OCI-LY7 (cell line): ENCODE measurements at regions not wholly inside any gene's neighbourhood (a gene's known extent, or its start where the extent isn't known, plus 50 kb on each side); places are given as distances from the start of the nearest gene placed in this dataset.

ENCODE experiments used
- EZH2phosphoT487 ChIP-seq: fragments of 200-600 bp; sonication (generic); IDR thresholded peaks from 2 replicates; pipeline ENCODE4 v1.6.1; 2018; ENCODE audit warnings: low read depth, borderline replicate concordance, mild to moderate bottlenecking, mixed run types, antibody characterized with exemption, low read length, moderate library complexity, mixed read lengths
- TF ChIP-seq, protein P1 (sequence below): fragments of 200-600 bp; sonication (generic); conservative IDR thresholded peaks from 2 replicates; pipeline ENCODE4 v1.5.1; 2014; ENCODE audit warnings: mild to moderate bottlenecking, antibody characterized with exemption, low read length, moderate library complexity, mixed read lengths

DNA sequence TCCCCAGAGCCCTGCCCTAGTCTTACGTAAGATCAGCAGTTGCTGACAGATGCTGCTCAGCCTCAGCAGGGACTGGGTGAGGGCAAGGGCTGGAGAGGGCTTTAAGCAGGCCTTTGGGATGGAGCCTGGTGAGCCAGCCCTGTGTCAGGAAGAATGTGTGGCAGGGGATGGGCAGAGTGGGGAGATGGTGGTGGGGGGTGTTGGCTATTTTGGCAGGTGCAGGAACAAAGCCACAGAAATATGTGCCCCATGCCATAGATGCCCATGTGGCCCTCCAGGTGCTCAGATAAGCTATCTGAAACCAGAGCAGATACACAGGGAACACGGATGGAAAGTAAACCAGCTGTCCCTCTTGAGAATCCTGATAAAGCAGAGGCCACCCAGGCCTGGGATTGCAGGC lies 1325.0 kb downstream of the UQCRFS1 start:
- TF ChIP-seq, protein P1, sequence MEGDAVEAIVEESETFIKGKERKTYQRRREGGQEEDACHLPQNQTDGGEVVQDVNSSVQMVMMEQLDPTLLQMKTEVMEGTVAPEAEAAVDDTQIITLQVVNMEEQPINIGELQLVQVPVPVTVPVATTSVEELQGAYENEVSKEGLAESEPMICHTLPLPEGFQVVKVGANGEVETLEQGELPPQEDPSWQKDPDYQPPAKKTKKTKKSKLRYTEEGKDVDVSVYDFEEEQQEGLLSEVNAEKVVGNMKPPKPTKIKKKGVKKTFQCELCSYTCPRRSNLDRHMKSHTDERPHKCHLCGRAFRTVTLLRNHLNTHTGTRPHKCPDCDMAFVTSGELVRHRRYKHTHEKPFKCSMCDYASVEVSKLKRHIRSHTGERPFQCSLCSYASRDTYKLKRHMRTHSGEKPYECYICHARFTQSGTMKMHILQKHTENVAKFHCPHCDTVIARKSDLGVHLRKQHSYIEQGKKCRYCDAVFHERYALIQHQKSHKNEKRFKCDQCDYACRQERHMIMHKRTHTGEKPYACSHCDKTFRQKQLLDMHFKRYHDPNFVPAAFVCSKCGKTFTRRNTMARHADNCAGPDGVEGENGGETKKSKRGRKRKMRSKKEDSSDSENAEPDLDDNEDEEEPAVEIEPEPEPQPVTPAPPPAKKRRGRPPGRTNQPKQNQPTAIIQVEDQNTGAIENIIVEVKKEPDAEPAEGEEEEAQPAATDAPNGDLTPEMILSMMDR, result no peak
- no peak for TF ChIP-seq EZH2phosphoT487
